Colonic mucosa (tissue), 4 donors: ENCODE measurements at regions not wholly inside any gene's neighbourhood (a gene's known extent, or its start where the extent isn't known, plus 50 kb on each side); places are given as distances from the start of the nearest gene placed in this dataset.

ENCODE experiments used
- DNase-seq: peaks from one replicate; pipeline ENCODE4 v3.0.0-alpha.2; 2020
- H3K27ac ChIP-seq: fragments of 200-600 bp; one replicate; pipeline ENCODE4 v1.8.0; 2021
- H3K27me3 ChIP-seq: fragments of 200-600 bp; one replicate; pipeline ENCODE4 v1.8.0; 2021
- H3K36me3 ChIP-seq: fragments of 200-600 bp; one replicate; pipeline ENCODE4 v1.8.0; 2021
- H3K4me1 ChIP-seq: fragments of 200-600 bp; one replicate; pipeline ENCODE4 v1.8.0; 2021; ENCODE audit warnings: mild to moderate bottlenecking
- H3K4me3 ChIP-seq: fragments of 200-600 bp; one replicate; pipeline ENCODE4 v1.8.0; 2021
- H3K9ac ChIP-seq, 2 donors: one replicate each; pipeline ENCODE4 v1.7.0; 2013; ENCODE audit warnings: control low read depth in 2 of 2, low read depth in 2 of 2, low read length in 2 of 2
- H3K9me3 ChIP-seq: fragments of 200-600 bp; one replicate; pipeline ENCODE4 v1.8.0; 2021
- CTCF ChIP-seq: fragments of 200-600 bp; IDR thresholded peaks from one replicate; pipeline ENCODE4 v1.8.0; 2022; ENCODE audit warnings: antibody characterized with exemption, mild to moderate bottlenecking
- intact Hi-C: fragments of 100-400 bp; cut with DNase I; formaldehyde crosslinking; loops from one replicate; pipeline ENCODE4 v1.14.1; 2022
- donor health status: healthy.
- donor health status: DM: no; HTN: no; CAD: no.
- donor health status: DM: no; HTN: no; CAD: no.

GRCh38 chr12:127690161-127690560 is 576.8 kb upstream of the TMEM132C start:
- TF ChIP-seq CTCF = no peak
- no peak overlapping the region for H3K9ac ChIP-seq
- H3K4me1 ChIP-seq = no peaks in the 10 kb centered on the region
- intact Hi-C loops = no loop called here
- no peaks in the 10 kb centered on the region for H3K36me3 ChIP-seq
- H3K9me3 ChIP-seq = no peaks in the 10 kb centered on the region
- H3K27ac ChIP-seq = no peak overlapping the region
- DNase-seq = no peak
- no peak overlapping the region for H3K4me3 ChIP-seq
- H3K27me3 ChIP-seq = no peaks in the 10 kb centered on the region

- H3K4me1 ChIP-seq = no peaks in the 10 kb centered on the region
- DNase-seq = no peak
- H3K27me3 ChIP-seq = no peaks in the 10 kb centered on the region
- no peaks in the 10 kb centered on the region for H3K9me3 ChIP-seq
- TF ChIP-seq CTCF = no peak
- no peak overlapping the region for H3K9ac ChIP-seq
- no peak overlapping the region for H3K27ac ChIP-seq
- H3K36me3 ChIP-seq = no peaks in the 10 kb centered on the region
- intact Hi-C loops = no loop called here
- no peak overlapping the region for H3K4me3 ChIP-seq
Observed at GRCh38 chr12:127696963-127697362, 570.0 kb upstream of the TMEM132C start.

GRCh38 chr12:127703026-127703425 is 563.9 kb upstream of the TMEM132C start:
- Histone ChIP-seq H3K4me3 (no peak overlapping the region), H3K27ac (no peak overlapping the region), H3K36me3 (no peaks in the 10 kb centered on the region), H3K27me3 (no peaks in the 10 kb centered on the region), H3K9me3 (no peaks in the 10 kb centered on the region), H3K9ac (no peak overlapping the region), H3K4me1 (no peaks in the 10 kb centered on the region)
- intact Hi-C loops = no loop called here
- DNase-seq = no peak
- no peak for TF ChIP-seq CTCF

GRCh38 chr12:127711108-127711507 is 555.9 kb upstream of the TMEM132C start:
- no peak overlapping the region for H3K9ac ChIP-seq
- no peak for TF ChIP-seq CTCF
- H3K27me3 ChIP-seq = no peaks in the 10 kb centered on the region
- no peak overlapping the region for H3K27ac ChIP-seq
- no peaks in the 10 kb centered on the region for H3K4me1 ChIP-seq
- intact Hi-C loops = no loop called here
- H3K9me3 ChIP-seq = no peaks in the 10 kb centered on the region
- H3K36me3 ChIP-seq = no peaks in the 10 kb centered on the region
- H3K4me3 ChIP-seq = no peak overlapping the region
- no peak for DNase-seq

- no peak for DNase-seq
- H3K27ac ChIP-seq = no peak overlapping the region
- H3K4me3 ChIP-seq = no peak overlapping the region
- H3K27me3 ChIP-seq = no peaks in the 10 kb centered on the region
- TF ChIP-seq CTCF = no peak
- no peaks in the 10 kb centered on the region for H3K4me1 ChIP-seq
- H3K9me3 ChIP-seq = no peaks in the 10 kb centered on the region
- intact Hi-C loops = no loop called here
- no peak overlapping the region for H3K9ac ChIP-seq
- H3K36me3 ChIP-seq = no peaks in the 10 kb centered on the region
Observed at GRCh38 chr12:127712561-127712960, 554.4 kb upstream of the TMEM132C start.

GRCh38 chr12:127716166-127716565 is 550.8 kb upstream of the TMEM132C start:
- no peak overlapping the region for H3K9ac ChIP-seq
- H3K4me1 ChIP-seq = no peaks in the 10 kb centered on the region
- no peak for DNase-seq
- no peak overlapping the region for H3K4me3 ChIP-seq
- H3K27ac ChIP-seq = no peak overlapping the region
- intact Hi-C loops = no loop called here
- H3K36me3 ChIP-seq = no peaks in the 10 kb centered on the region
- no peaks in the 10 kb centered on the region for H3K27me3 ChIP-seq
- no peak for TF ChIP-seq CTCF
- no peaks in the 10 kb centered on the region for H3K9me3 ChIP-seq
